RWPE1 (cell line): ENCODE measurements at regions not wholly inside any gene's neighbourhood (a gene's known extent, or its start where the extent isn't known, plus 50 kb on each side); places are given as distances from the start of the nearest gene placed in this dataset.
A peak's percentile ranks its signal among the peaks of the same experiment; 100 is the strongest.

ENCODE experiments used
- CTCF ChIA-PET: fragments of 350-600 bp; sonication (Branson Sonifier 250); formaldehyde crosslinking; extraction: SDS; loops from one replicate; lab custom pipeline; 2021; lab: Yijun Ruan, JAX
- POLR2A ChIA-PET: fragments of 400-600 bp; formaldehyde crosslinking; extraction: SDS; loops from one replicate; lab custom pipeline; 2020; ENCODE audit warnings: antibody characterized with exemption; ENCODE audit not compliant: low non-redundant PET; lab: Yijun Ruan, JAX
- DNase-seq: peaks from one replicate; pipeline ENCODE4 v3.0.0; 2012; ENCODE audit warnings: low spot score
- H3K27ac ChIP-seq: fragments of 450-650 bp; 2 replicates; pipeline ENCODE4 v1.5.1; 2017
- CTCF ChIP-seq: fragments of 450-650 bp; conservative IDR thresholded peaks from 2 replicates; pipeline ENCODE4 v1.5.1; 2017; ENCODE audit warnings: low read depth, mild to moderate bottlenecking

- no peak for TF ChIP-seq CTCF
- ChIA-PET CTCF (no interaction called here), POLR2A (no interaction called here)
- H3K27ac ChIP-seq = no peak overlapping the region
- DNase-seq = peak; percentile 1
Measured at GRCh38 chr9:24333629-24334028, 212.1 kb downstream of the IZUMO3 start.

- no peak for TF ChIP-seq CTCF
- H3K27ac ChIP-seq = no peak overlapping the region
- ChIA-PET POLR2A (no interaction called here), CTCF (no interaction called here)
- DNase-seq = no peak
Measured at GRCh38 chr9:24298912-24299311, 246.8 kb downstream of the IZUMO3 start.

- ChIA-PET POLR2A (interaction anchor here (0.6 kb wide), 1 partner anchor 42 kb away, joined by 6 read pairs; no protein-coding TSS in a partner anchor), CTCF (interaction anchor here (0.9 kb wide), 1 partner anchor 45 kb away, joined by 3 read pairs; no protein-coding TSS in a partner anchor)
- no peak overlapping the region for H3K27ac ChIP-seq
- TF ChIP-seq CTCF = no peak
- no peak for DNase-seq
Measured at GRCh38 chr9:24297931-24298330, 247.8 kb downstream of the IZUMO3 start.

DNA sequence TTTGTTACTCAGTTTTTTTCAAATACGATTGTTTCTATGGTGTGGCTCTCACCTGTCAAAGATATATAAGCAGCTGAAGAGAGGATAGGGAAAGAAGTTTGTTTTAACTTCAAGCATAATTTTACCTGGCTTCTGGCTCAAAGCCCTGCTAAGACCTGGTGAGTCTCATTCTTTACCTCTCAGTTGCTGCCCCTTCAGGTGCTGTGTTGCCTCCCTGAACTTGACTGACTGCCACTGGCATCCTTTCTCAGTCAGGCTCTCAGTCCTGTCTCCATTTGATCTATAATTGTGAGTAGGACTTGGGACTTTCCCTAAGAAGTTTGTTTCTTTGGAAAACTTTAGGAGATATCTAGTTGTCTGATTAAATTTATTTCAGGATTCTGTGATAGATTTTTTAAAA lies 249.6 kb downstream of the IZUMO3 start:
- no peak for TF ChIP-seq CTCF
- CTCF ChIA-PET = no interaction called here
- POLR2A ChIA-PET = no interaction called here
- no peak overlapping the region for H3K27ac ChIP-seq
- DNase-seq = no peak

- no peak for TF ChIP-seq CTCF
- H3K27ac ChIP-seq = no peak overlapping the region
- CTCF ChIA-PET = interaction anchor here (0.6 to 0.7 kb wide), 2 partner anchors 28 to 422 kb away, joined by 3 read pairs; no protein-coding TSS in a partner anchor
- POLR2A ChIA-PET = no interaction called here
- DNase-seq = no peak
Measured at GRCh38 chr9:24293386-24293785, 252.3 kb downstream of the IZUMO3 start.

GRCh38 chr9:24286761-24287160 lies 258.9 kb downstream of the IZUMO3 start:
- CTCF ChIA-PET = no interaction called here
- H3K27ac ChIP-seq = no peak overlapping the region
- POLR2A ChIA-PET = no interaction called here
- DNase-seq = no peak
- no peak for TF ChIP-seq CTCF
